A549 (cell line): ENCODE measurements at regions not wholly inside any gene's neighbourhood (a gene's known extent, or its start where the extent isn't known, plus 50 kb on each side); places are given as distances from the start of the nearest gene placed in this dataset.

Experiments used
- CBX2 ChIP-seq: fragments of 200-600 bp; sonication (generic); IDR thresholded peaks from 2 replicates; pipeline ENCODE4 v1.6.1; 2016; ENCODE audit warnings: low read depth, mild to moderate bottlenecking, borderline replicate concordance
- MAFK ChIP-seq: fragments of 450-650 bp; IDR thresholded peaks from 2 replicates; pipeline ENCODE4 v1.6.1; 2014; ENCODE audit not compliant: partially characterized antibody
- TF ChIP-seq, protein P1 (sequence below): fragments of >200 bp; sonication (Bioruptor Twin); formaldehyde crosslinking; IDR thresholded peaks from 3 replicates; pipeline ENCODE4 v1.5.1; 2016

DNA sequence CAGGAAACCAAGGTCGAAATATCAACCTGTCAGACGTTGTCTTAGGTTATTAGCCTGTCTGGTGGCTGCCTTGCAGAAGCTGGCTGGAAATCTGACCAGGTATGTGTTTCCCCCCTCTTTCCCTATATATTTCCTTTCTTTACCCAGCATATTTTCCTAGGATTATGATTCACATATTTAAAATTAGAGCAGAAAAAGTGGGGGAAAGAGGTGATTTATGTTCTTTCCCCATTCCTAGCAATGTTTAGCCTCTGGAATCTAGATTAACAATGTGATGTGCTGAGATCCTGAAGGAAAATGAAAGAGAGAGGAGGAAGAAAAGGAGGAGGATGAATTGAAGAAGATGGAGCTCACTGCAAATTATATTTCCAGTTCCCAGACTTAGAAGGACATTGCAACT, 421.4 kb upstream of the AUTS2 start:
- TF ChIP-seq MAFK (no peak), CBX2 (no peak)
- TF ChIP-seq, protein P1, sequence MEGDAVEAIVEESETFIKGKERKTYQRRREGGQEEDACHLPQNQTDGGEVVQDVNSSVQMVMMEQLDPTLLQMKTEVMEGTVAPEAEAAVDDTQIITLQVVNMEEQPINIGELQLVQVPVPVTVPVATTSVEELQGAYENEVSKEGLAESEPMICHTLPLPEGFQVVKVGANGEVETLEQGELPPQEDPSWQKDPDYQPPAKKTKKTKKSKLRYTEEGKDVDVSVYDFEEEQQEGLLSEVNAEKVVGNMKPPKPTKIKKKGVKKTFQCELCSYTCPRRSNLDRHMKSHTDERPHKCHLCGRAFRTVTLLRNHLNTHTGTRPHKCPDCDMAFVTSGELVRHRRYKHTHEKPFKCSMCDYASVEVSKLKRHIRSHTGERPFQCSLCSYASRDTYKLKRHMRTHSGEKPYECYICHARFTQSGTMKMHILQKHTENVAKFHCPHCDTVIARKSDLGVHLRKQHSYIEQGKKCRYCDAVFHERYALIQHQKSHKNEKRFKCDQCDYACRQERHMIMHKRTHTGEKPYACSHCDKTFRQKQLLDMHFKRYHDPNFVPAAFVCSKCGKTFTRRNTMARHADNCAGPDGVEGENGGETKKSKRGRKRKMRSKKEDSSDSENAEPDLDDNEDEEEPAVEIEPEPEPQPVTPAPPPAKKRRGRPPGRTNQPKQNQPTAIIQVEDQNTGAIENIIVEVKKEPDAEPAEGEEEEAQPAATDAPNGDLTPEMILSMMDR: no peak
